Breast epithelium (tissue), 3 donors: ENCODE measurements at regions not wholly inside any gene's neighbourhood (a gene's known extent, or its start where the extent isn't known, plus 50 kb on each side); places are given as distances from the start of the nearest gene placed in this dataset.

Experiments used
- POLR2AphosphoS5 ChIP-seq, 3 donors: sonication (generic); formaldehyde crosslinking; IDR thresholded peaks; one replicate each; pipeline ENCODE4 v1.6.1; 2017; ENCODE audit warnings: antibody characterized with exemption in 3 of 3
- TF ChIP-seq, protein P1 (sequence below), 3 donors: fragments of 450-650 bp; IDR thresholded peaks; one replicate each; pipeline ENCODE4 v1.5.1; 2016 to 2017; ENCODE audit warnings: antibody characterized with exemption in 3 of 3, mild to moderate bottlenecking in 3 of 3, moderate library complexity in 3 of 3

DNA sequence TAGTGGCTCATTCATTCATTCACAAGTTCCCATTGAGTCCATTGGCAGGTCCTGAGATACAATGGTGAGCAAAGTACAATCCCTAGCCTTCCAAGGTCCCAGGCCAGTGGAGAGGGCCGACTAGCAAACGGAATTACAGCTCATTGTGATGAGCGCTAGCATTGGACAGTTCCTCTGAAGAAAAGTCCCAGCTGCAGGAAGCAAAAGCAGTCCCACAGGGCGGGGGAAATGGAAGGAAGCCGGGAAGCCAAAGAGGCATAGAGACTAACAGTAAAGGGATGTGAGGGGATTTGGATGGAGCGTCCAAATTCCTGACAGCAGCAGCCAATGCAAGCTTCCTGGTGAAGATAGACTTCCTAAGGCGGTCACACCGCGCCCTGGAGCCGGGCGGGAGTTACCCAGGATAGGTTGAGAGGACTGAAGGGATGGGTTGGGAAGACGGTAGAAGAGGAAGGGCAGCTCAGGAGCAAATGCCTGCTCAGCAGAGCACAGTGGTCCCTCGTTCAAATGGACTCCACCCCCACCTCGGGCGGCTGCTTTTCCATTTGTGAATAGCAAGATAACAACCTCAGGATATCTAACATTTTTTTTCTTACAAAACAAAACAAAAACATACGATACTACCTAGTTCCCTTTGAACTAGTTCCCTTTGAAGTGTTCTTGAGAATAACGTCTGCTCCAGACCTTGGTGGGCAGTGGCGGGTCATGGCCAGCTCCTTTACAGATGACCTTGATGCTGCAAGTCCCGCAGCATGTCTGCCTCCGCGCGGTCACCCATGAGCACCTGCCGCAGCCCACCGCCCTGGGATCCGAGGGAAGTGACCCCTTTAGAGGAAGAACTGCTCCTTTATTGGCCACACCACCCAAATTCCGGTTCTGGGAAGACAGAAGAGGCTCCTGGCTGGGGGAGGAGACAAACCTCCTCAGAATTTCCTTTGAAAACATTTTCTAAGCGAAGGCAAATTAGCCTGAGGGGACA lies 132.9 kb downstream of the RASSF10 start:
- TF ChIP-seq, protein P1, sequence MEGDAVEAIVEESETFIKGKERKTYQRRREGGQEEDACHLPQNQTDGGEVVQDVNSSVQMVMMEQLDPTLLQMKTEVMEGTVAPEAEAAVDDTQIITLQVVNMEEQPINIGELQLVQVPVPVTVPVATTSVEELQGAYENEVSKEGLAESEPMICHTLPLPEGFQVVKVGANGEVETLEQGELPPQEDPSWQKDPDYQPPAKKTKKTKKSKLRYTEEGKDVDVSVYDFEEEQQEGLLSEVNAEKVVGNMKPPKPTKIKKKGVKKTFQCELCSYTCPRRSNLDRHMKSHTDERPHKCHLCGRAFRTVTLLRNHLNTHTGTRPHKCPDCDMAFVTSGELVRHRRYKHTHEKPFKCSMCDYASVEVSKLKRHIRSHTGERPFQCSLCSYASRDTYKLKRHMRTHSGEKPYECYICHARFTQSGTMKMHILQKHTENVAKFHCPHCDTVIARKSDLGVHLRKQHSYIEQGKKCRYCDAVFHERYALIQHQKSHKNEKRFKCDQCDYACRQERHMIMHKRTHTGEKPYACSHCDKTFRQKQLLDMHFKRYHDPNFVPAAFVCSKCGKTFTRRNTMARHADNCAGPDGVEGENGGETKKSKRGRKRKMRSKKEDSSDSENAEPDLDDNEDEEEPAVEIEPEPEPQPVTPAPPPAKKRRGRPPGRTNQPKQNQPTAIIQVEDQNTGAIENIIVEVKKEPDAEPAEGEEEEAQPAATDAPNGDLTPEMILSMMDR (IDR thresholded peaks at IDR 0.05): no peak
- TF ChIP-seq POLR2AphosphoS5 (IDR thresholded peaks at IDR 0.05): no peak
